Hematopoietic multipotent progenitor cell treated with erythropoietin and hydrocortisone succinate and interleukin-3 and kit ligand, for 6 days (in vitro differentiated cells): ENCODE measurements at regions not wholly inside any gene's neighbourhood (a gene's known extent, or its start where the extent isn't known, plus 50 kb on each side); places are given as distances from the start of the nearest gene placed in this dataset.
A peak's percentile ranks its signal among the peaks of the same experiment; 100 is the strongest.
"Not testable (repeated sequence)": the region's sequence is repeated elsewhere in the genome, so short reads cannot be mapped to it uniquely, and the experiment has no call there.

Experiments used
- DNase-seq: peaks from one replicate; pipeline ENCODE4 v3.0.0-alpha.2; 2015

- DNase-seq = no peak
Observed at GRCh38 chr17:77610972-77611521, 347.5 kb upstream of the TNRC6C start.

DNA sequence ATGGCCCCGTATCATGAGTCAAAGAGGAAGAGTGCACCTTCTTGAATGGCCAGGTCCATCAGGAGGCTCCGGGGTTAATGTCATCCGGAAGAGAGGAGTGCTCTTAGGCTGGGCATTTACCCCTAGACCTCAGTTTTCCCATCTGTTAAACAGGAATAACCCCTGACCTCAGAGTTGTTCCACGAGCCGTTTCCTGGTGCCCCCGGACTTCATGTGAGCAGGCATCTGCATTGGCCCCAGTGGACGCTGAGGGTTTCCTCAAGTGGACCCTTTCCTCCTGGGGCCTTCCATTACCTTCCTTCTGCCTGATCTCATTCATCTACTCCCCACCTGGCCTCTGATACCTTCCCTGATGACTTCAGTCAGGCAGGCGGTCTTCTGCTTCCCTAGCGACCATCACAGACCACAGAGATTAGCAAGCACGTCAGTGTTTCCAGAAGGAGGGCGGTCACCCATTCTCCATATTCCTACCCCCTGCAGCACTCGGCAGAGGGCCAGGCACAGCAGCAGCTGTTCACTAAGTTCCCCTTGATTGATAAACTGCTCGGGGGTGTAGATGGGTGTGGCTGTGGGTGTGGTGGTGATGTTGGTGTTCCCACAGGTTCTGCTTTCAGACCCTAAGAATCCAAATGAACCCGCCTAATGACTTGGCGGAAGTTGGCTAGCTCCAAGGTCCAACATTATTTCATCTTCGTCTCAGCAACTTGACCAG lies 346.6 kb upstream of the TNRC6C start:
- DNase-seq = peak; percentile 73

DNA sequence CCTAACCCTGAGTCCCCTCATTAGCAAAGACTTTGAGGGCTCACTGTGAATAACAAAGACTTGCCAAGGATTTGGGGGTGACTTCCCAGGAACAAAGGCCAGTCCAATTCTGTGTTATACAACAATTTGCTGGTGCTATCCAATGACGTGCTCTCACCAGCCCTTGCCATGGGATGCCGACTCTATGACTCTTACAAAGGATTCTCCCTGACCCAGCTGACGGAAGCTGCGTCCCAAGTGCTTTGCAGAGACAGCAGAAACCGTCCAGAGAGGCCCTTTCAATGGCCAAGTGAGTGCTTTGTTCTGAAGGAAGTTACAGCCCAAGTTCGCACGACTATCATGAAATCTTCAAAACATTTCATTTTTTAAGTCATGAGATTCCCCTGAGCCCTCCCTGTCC lies 345.3 kb upstream of the TNRC6C start:
- DNase-seq = no peak

DNA sequence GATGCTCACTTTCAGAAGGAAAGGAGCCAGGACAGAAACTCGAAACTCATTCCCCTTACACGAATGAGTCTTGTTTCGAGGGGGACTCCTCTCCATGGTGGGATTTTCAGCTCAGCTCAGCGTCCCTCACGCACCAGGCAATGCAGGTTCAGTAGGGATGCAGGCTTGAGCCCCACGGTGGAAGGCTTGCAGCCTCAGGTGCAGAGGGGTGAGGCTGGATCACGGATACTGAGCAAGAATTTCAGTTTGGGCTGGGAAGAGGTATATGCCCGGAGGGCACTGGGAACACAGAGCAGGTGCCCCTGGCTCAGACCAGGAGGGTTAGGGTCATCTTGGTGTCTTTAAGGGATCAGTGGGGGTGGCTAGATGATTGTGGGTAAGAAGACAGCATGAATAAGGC lies 344.9 kb upstream of the TNRC6C start:
- no peak for DNase-seq

GRCh38 chr17:77615703-77616253 lies 342.7 kb upstream of the TNRC6C start:
- DNase-seq = no peak

GRCh38 chr17:77616254-77616731 lies 342.2 kb upstream of the TNRC6C start:
- no peak for DNase-seq

- no peak for DNase-seq
Observed at GRCh38 chr17:77617516-77617915, 341.0 kb upstream of the TNRC6C start.

DNA sequence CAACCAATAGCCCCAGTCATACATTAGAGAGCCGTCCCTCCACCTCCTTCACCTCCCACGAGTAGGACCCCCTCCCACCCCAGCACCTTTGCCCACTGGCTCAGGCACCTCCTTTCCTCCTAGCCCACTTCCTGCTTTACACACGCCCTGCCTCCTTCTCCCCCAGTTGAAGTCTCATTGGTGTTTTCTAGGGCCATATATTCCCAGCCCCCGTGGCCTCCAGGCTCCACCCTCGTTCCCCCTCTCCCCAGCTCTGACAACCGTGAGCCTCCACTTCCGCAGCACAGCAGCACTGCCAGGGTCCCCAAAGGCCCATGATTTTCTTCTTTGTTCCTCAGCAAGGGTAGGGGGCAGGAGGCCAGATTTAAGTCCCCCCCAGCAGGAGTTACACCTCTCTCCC lies 340.3 kb upstream of the TNRC6C start:
- DNase-seq = no peak

DNA sequence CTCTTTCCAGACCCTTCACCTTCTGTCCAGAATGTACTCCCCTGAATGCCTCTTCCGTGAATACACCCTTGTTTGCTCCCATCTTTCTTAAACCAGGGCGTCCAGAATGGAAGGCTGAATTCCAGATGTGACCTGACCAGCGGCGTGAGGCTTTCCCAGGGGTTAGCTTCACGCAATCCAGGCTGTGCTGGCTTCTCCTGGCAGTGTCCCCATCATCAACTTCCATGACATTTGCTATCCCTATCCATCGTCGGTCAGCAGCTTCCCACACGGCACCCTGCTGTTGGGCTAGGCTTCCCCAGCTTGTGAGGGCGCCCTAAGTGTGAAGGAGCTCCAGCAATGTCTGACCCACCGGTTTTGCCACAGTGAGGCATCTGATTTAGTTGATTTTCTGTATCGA lies 339.8 kb upstream of the TNRC6C start:
- no peak for DNase-seq

GRCh38 chr17:77619326-77619725 lies 339.2 kb upstream of the TNRC6C start:
- no peak for DNase-seq

GRCh38 chr17:77619851-77620250 lies 338.7 kb upstream of the TNRC6C start:
- DNase-seq = no peak

DNA sequence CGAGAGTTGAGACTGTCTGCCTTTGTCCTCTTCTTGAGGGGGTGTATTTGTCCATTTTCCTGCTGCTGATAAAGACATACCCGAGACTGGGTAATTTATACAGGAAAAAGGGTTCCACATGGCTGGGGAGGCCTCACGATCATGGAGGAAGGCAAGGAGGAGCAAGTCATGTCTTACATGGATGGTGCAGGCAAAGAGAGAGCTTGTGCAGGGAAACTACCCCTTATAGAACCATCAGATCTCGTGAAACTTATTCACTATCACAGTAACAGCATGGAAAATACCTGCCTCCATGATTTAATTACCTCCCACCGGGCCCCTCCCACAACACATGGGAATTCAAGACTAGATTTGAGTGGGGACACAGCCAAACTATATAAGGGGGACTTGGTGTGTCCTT lies 338.2 kb upstream of the TNRC6C start:
- no peak for DNase-seq

GRCh38 chr17:77622084-77622483 lies 336.4 kb upstream of the TNRC6C start:
- DNase-seq = not testable (repeated sequence)

GRCh38 chr17:77622647-77623046 lies 335.9 kb upstream of the TNRC6C start:
- no peak for DNase-seq

DNA sequence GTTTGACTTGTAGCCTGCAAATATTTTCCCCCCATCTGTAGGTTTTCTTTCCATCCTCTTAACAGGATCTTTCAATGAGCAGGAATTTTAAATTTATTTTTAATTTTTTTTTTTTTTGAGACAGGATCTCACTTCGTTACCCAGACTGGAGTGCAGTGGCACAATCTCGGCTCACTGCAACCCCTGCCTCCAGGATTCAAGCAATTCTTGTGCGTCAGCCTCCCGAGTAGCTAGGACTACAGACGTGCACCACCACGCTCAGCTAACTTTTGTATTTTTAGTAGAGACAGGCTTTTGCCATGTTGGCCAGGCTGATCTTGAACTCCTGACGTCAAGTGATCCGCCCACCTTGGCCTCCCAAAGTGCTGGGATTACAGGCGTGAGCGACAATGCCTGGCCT lies 335.2 kb upstream of the TNRC6C start:
- not testable (repeated sequence) for DNase-seq

DNA sequence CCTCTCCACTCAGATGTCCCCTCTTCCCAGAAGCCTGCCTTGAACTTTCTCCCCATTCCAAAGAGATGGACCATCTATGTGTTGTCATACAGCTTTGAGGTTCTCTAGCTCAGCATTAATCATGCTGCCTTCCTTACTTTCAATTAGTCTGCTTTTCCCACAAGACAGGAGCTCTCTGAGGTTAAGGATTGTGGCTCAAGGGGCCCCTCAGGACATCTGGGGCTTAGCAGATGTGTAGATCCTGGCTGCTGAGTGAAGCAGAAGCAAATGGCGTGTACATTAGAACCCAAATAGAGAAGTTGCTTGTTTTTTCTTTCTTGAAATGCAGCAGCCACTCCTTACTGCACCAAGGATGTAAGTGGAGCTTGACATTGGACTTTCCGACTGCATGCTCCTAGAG lies 330.5 kb upstream of the TNRC6C start:
- DNase-seq = no peak

DNA sequence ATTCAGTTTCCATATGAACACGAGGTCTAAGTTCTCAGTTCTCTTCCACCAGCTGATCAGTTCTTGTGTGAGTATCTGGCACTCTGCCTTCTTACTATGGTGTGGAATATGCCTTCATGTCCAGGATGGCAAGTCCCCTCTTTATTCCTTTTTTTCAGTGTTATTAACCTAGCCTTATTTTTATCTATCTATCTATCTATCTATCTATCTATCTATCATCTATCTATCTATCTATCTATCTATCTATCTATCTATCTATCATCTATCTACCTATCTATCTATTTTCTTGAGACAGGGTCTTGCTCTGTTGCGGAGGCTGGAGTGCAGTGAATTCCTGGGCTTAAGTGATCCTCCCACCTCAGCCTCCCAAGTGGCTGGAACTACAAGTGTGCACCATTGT lies 329.2 kb upstream of the TNRC6C start:
- not testable (repeated sequence) for DNase-seq

GRCh38 chr17:77631307-77631706 lies 327.2 kb upstream of the TNRC6C start:
- DNase-seq = no peak

DNA sequence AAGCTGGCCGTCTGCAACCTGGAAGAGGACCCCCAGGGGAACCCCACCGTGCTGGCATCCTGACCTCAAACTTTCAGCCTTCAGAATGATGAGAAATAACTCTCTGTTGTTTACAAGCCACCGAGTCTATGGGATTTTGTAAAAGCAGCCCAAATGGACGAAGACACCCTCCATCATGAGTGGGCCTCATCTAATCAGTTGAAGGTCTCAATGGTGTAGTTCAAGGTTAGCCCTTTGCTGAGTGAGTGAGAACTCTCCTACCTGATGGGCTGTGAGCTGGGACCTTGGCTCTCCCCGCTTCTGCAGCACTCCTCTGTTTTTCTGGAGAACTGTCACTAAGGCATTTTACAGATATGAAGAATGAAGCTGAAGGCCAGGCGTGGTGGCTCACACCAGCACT lies 325.9 kb upstream of the TNRC6C start:
- no peak for DNase-seq

DNA sequence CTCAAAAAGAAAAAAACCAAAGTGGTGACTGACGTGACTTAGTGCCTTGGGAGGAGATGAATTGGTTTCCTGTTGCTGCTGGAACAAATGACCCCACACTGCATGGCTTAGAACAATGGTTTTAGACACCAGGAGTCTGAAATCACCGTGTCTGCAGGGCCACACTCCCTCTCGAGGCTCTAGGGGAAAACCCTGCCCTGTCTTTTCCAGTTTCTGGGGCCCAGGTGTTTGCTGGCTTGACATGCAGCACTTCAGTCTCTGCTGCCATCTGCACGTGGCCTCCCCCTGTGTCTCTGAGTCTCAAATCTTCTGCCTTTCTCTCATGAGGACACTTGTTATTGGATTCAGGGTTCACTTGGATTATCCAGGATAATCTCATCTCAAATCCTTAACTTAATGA lies 323.8 kb upstream of the TNRC6C start:
- DNase-seq = no peak

DNA sequence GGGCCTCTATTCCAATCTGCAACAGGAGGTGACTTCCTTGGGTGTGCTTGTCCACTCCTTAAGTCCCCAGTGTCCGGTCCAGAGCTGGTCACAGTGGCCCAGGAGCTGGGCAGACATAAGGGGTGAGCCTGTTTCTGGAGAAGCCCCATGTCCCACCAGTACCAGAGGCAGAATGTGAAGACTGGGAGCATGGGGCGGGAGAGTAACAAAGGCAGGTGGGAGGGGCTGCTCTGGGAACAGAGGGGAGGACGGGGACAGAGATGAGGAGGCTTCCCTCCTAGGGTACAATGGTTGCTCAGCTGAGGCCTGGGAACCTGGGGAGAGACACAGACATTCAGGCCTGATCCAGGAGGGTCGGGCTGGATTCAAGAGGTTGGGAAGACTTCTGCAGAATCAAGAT lies 323.3 kb upstream of the TNRC6C start:
- no peak for DNase-seq

DNA sequence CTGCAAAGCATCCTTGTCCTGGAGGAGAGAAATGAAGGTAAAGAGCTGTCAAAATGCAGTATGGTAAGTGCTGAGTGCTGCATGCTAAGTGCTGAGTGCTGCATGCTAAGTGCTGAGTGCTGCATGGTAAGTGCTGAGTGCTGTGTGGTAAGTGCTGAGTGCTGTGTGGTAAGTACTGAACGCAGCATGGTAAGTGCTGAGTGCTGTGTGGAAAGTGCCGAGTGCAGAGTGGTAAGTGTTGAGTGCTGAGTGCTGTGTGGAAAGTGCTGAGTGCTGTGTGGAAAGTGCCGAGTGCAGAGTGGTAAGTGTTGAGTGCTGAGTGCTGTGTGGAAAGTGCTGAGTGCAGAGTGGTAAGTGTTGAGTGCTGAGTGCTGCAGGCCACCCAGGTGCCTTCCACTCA lies 322.7 kb upstream of the TNRC6C start:
- not testable (repeated sequence) for DNase-seq

- no peak for DNase-seq
Observed at GRCh38 chr17:77636835-77637817, 321.4 kb upstream of the TNRC6C start.
